Erythroblast (primary cell): ENCODE measurements at regions not wholly inside any gene's neighbourhood (a gene's known extent, or its start where the extent isn't known, plus 50 kb on each side); places are given as distances from the start of the nearest gene placed in this dataset.

Experiments
- GATA1 ChIP-seq: IDR thresholded peaks from 2 replicates; pipeline ENCODE4 v1.6.1; 2011; ENCODE audit warnings: low read depth, mild to moderate bottlenecking, control low read depth, low read length, moderate library complexity
- POLR2A ChIP-seq: IDR thresholded peaks from 2 replicates; pipeline ENCODE4 v1.6.1; 2011; ENCODE audit warnings: mild to moderate bottlenecking, low read length

- TF ChIP-seq POLR2A (no peak), GATA1 (no peak)
Measured at GRCh38 chr2:2542966-2543611, 212.0 kb upstream of the MYT1L start.
